ENCODE measurements at regions not wholly inside any gene's neighbourhood (a gene's known extent, or its start where the extent isn't known, plus 50 kb on each side); places are given as distances from the start of the nearest gene placed in this dataset.
A peak's percentile ranks its signal among the peaks of the same experiment; 100 is the strongest.

- no peaks in the 10 kb centered on the region for H3K4me1 ChIP-seq (ENCODE audit: insufficient read depth)
- no peak for DNase-seq (ENCODE audit: low spot score)
- no peaks in the 10 kb centered on the region for H3K9me2 ChIP-seq (replicated peaks; ENCODE audit: insufficient read depth)
- H4K20me1 ChIP-seq (ENCODE audit: insufficient read depth, poor library complexity, severe bottlenecking): no peaks in the 10 kb centered on the region
- H3K36me3 ChIP-seq (replicated peaks; ENCODE audit: insufficient read depth, low read depth): no peaks in the 10 kb centered on the region
- no peaks in the 10 kb centered on the region for H3K9me3 ChIP-seq (ENCODE audit: low read depth)
- H2AFZ ChIP-seq: no peak overlapping the region
- H3K27me3 ChIP-seq: no peaks in the 10 kb centered on the region
- H3K4me2 ChIP-seq: no peak overlapping the region
- no peak overlapping the region for H3K27ac ChIP-seq
- no peak overlapping the region for H3K4me3 ChIP-seq
- H3K79me2 ChIP-seq: no peaks in the 10 kb centered on the region
- TF ChIP-seq EZH2 (IDR thresholded peaks at IDR 0.05; ENCODE audit: borderline replicate concordance) (no peak), EZH2phosphoT487 (IDR thresholded peaks at IDR 0.05; ENCODE audit: low read depth, severe bottlenecking, unreplicated experiment) (no peak), CTCF (IDR thresholded peaks at IDR 0.05; ENCODE audit: poor library complexity) (no peak)
Measured at GRCh38 chr2:226364217-226364616, 435.4 kb downstream of the IRS1 start.

GRCh38 chr2:226362980-226363379 is 436.6 kb downstream of the IRS1 start:
- H3K27ac ChIP-seq: no peak overlapping the region
- no peaks in the 10 kb centered on the region for H3K4me1 ChIP-seq (ENCODE audit: insufficient read depth)
- WGBS (ENCODE audit: low lambda C conversion rate, missing lambda C conversion rate): 57% methylated on average over 2 of the region's 2 CpGs
- no peak overlapping the region for H3K4me2 ChIP-seq
- H3K27me3 ChIP-seq: no peaks in the 10 kb centered on the region
- no peaks in the 10 kb centered on the region for H3K9me2 ChIP-seq (replicated peaks; ENCODE audit: insufficient read depth)
- no peak overlapping the region for H3K4me3 ChIP-seq
- TF ChIP-seq CTCF (IDR thresholded peaks at IDR 0.05; ENCODE audit: poor library complexity) (no peak), EZH2 (IDR thresholded peaks at IDR 0.05; ENCODE audit: borderline replicate concordance) (no peak), EZH2phosphoT487 (IDR thresholded peaks at IDR 0.05; ENCODE audit: low read depth, severe bottlenecking, unreplicated experiment) (no peak)
- H3K36me3 ChIP-seq (replicated peaks; ENCODE audit: insufficient read depth, low read depth): no peaks in the 10 kb centered on the region
- no peaks in the 10 kb centered on the region for H3K79me2 ChIP-seq
- no peaks in the 10 kb centered on the region for H3K9me3 ChIP-seq (ENCODE audit: low read depth)
- peak; percentile 10 for DNase-seq (ENCODE audit: low spot score)
- H2AFZ ChIP-seq: no peak overlapping the region
- H4K20me1 ChIP-seq (ENCODE audit: insufficient read depth, poor library complexity, severe bottlenecking): no peaks in the 10 kb centered on the region

- Histone ChIP-seq H3K4me2 (no peak overlapping the region), H3K4me3 (no peak overlapping the region), H2AFZ (no peak overlapping the region), H3K9me2 (replicated peaks; ENCODE audit: insufficient read depth) (no peaks in the 10 kb centered on the region), H3K27ac (no peak overlapping the region), H3K27me3 (no peaks in the 10 kb centered on the region), H3K79me2 (no peaks in the 10 kb centered on the region), H4K20me1 (ENCODE audit: insufficient read depth, poor library complexity, severe bottlenecking) (no peaks in the 10 kb centered on the region), H3K36me3 (replicated peaks; ENCODE audit: insufficient read depth, low read depth) (no peaks in the 10 kb centered on the region), H3K4me1 (ENCODE audit: insufficient read depth) (no peaks in the 10 kb centered on the region), H3K9me3 (ENCODE audit: low read depth) (no peaks in the 10 kb centered on the region)
- no peak for DNase-seq (ENCODE audit: low spot score)
- TF ChIP-seq EZH2phosphoT487 (IDR thresholded peaks at IDR 0.05; ENCODE audit: low read depth, severe bottlenecking, unreplicated experiment): no peak
- 58% methylated on average over 2 of the region's 2 CpGs for WGBS (ENCODE audit: low lambda C conversion rate, missing lambda C conversion rate)
Measured at GRCh38 chr2:226360658-226361057, 439.0 kb downstream of the IRS1 start.

GRCh38 chr2:226358688-226359087 is 440.9 kb downstream of the IRS1 start:
- Histone ChIP-seq H3K4me2 (no peak overlapping the region), H3K27ac (no peak overlapping the region), H2AFZ (no peak overlapping the region), H3K36me3 (replicated peaks; ENCODE audit: insufficient read depth, low read depth) (no peaks in the 10 kb centered on the region), H3K4me1 (ENCODE audit: insufficient read depth) (no peaks in the 10 kb centered on the region), H3K9me3 (ENCODE audit: low read depth) (no peaks in the 10 kb centered on the region), H4K20me1 (ENCODE audit: insufficient read depth, poor library complexity, severe bottlenecking) (no peaks in the 10 kb centered on the region), H3K4me3 (no peak overlapping the region), H3K79me2 (no peaks in the 10 kb centered on the region), H3K27me3 (no peaks in the 10 kb centered on the region), H3K9me2 (replicated peaks; ENCODE audit: insufficient read depth) (no peaks in the 10 kb centered on the region)
- no peak for DNase-seq (ENCODE audit: low spot score)
- no peak for TF ChIP-seq CTCF (IDR thresholded peaks at IDR 0.05; ENCODE audit: poor library complexity)
- TF ChIP-seq EZH2phosphoT487 (IDR thresholded peaks at IDR 0.05; ENCODE audit: low read depth, severe bottlenecking, unreplicated experiment): no peak
- TF ChIP-seq EZH2 (IDR thresholded peaks at IDR 0.05; ENCODE audit: borderline replicate concordance): no peak
- WGBS (ENCODE audit: low lambda C conversion rate, missing lambda C conversion rate): 68% methylated on average over 5 of the region's 5 CpGs

Measured in hepatocyte (in vitro differentiated cells).